Left ventricle myocardium inferior (tissue), 1 donor: ENCODE measurements at regions not wholly inside any gene's neighbourhood (a gene's known extent, or its start where the extent isn't known, plus 50 kb on each side); places are given as distances from the start of the nearest gene placed in this dataset.
A peak's percentile ranks its signal among the peaks of the same experiment; 100 is the strongest.

ENCODE experiments used
- DNase-seq: peaks from one replicate; pipeline ENCODE4 v3.0.0-alpha.2; 2020
- H3K27ac ChIP-seq: fragments of 200-600 bp; replicated peaks from 2 replicates; pipeline ENCODE4 v1.8.0; 2021
- H3K27me3 ChIP-seq: fragments of 200-600 bp; 2 replicates; pipeline ENCODE4 v1.8.0; 2021; ENCODE audit warnings: low read depth
- H3K36me3 ChIP-seq: fragments of 200-600 bp; 2 replicates; pipeline ENCODE4 v1.8.0; 2021
- H3K4me1 ChIP-seq: fragments of 200-600 bp; 2 replicates; pipeline ENCODE4 v1.8.0; 2021
- H3K4me3 ChIP-seq: fragments of 200-600 bp; 2 replicates; pipeline ENCODE4 v1.8.0; 2021; ENCODE audit warnings: mild to moderate bottlenecking, moderate library complexity
- H3K9me3 ChIP-seq: fragments of 200-600 bp; replicated peaks from 2 replicates; pipeline ENCODE4 v1.8.0; 2021
- CTCF ChIP-seq: fragments of 200-600 bp; IDR thresholded peaks from 2 replicates; pipeline ENCODE4 v1.8.0; 2021; ENCODE audit warnings: antibody characterized with exemption, mild to moderate bottlenecking, borderline replicate concordance
- intact Hi-C: fragments of 100-400 bp; cut with micrococcal nuclease; formaldehyde crosslinking; loops from one replicate; pipeline ENCODE4 v1.11.0; 2022
- donor health status: DM: no; HTN: yes; CAD: no; lungs with severe emphysema.

GRCh38 chrX:74251006-74251930, 52.7 kb upstream of the ZCCHC13 start:
- Histone ChIP-seq H3K27ac (peak overlapping the region; percentile 66), H3K27me3 (no peaks in the 10 kb centered on the region), H3K36me3 (peaks cover 6% of the 10 kb centered on the region), H3K4me1 (peaks cover 37% of the 10 kb centered on the region), H3K4me3 (no peak overlapping the region), H3K9me3 (no peaks in the 10 kb centered on the region)
- TF ChIP-seq CTCF = no peak
- DNase-seq = no peak
- intact Hi-C loops = no loop called here

GRCh38 chrX:74250574-74250973, 53.4 kb upstream of the ZCCHC13 start:
- Histone ChIP-seq H3K36me3 (peaks cover 6% of the 10 kb centered on the region), H3K4me1 (peaks cover 37% of the 10 kb centered on the region), H3K27me3 (no peaks in the 10 kb centered on the region), H3K4me3 (no peak overlapping the region), H3K9me3 (no peaks in the 10 kb centered on the region), H3K27ac (peak overlapping the region; percentile 66)
- intact Hi-C loops = no loop called here
- TF ChIP-seq CTCF = no peak
- no peak for DNase-seq

GRCh38 chrX:74249963-74250362, 54.0 kb upstream of the ZCCHC13 start:
- Histone ChIP-seq H3K36me3 (peaks cover 6% of the 10 kb centered on the region), H3K4me3 (no peak overlapping the region), H3K27ac (peak overlapping the region; percentile 66), H3K4me1 (peaks cover 37% of the 10 kb centered on the region), H3K9me3 (no peaks in the 10 kb centered on the region), H3K27me3 (no peaks in the 10 kb centered on the region)
- no peak for TF ChIP-seq CTCF
- DNase-seq = no peak
- intact Hi-C loops = no loop called here

- peak; percentile 20 for DNase-seq
- H3K27ac ChIP-seq = peak overlapping the region; percentile 66
- no peak for TF ChIP-seq CTCF
Measured at GRCh38 chrX:74248889-74249288, 55.1 kb upstream of the ZCCHC13 start.

GRCh38 chrX:74246524-74246923, 57.5 kb upstream of the ZCCHC13 start:
- intact Hi-C loops = no loop called here
- peaks cover 6% of the 10 kb centered on the region for H3K36me3 ChIP-seq
- no peak for DNase-seq
- H3K27me3 ChIP-seq = no peaks in the 10 kb centered on the region
- no peak overlapping the region for H3K4me3 ChIP-seq
- no peak overlapping the region for H3K27ac ChIP-seq
- peaks cover 51% of the 10 kb centered on the region for H3K4me1 ChIP-seq
- no peaks in the 10 kb centered on the region for H3K9me3 ChIP-seq
- TF ChIP-seq CTCF = no peak

More at GRCh38 chrX:74248889-74249288, 55.1 kb upstream of the ZCCHC13 start:
- Histone ChIP-seq H3K4me3 (no peak overlapping the region), H3K4me1 (peaks cover 37% of the 10 kb centered on the region), H3K36me3 (peaks cover 6% of the 10 kb centered on the region), H3K27me3 (no peaks in the 10 kb centered on the region), H3K9me3 (no peaks in the 10 kb centered on the region)
- intact Hi-C loops = no loop called here
